Gastroesophageal sphincter (tissue), 4 donors: ENCODE measurements at regions not wholly inside any gene's neighbourhood (a gene's known extent, or its start where the extent isn't known, plus 50 kb on each side); places are given as distances from the start of the nearest gene placed in this dataset.

Experiments used
- ATAC-seq: fragments of 150-250 bp; one replicate; pipeline ENCODE4 v1.9.1; 2016; ENCODE audit warnings: mild to moderate bottlenecking, moderate library complexity
- H3K27ac ChIP-seq, 4 donors: fragments of 200-600 bp; sonication (generic) in 3 of 4; 1 replicate in 3 of 4; 2 replicates in 1 of 4; pipeline ENCODE4 v1.5.1; 2016 to 2019
- H3K27me3 ChIP-seq: fragments of 200-600 bp; sonication (generic); one replicate; pipeline ENCODE4 v1.5.1; 2019
- H3K36me3 ChIP-seq, 2 donors: fragments of 200-600 bp; sonication (generic); one replicate each; pipeline ENCODE4 v1.5.1; 2019; ENCODE audit warnings: control low read depth in 1 of 2
- H3K4me1 ChIP-seq, 3 donors: fragments of 200-600 bp; sonication (generic); 1 replicate in 2 of 3; 2 replicates in 1 of 3; pipeline ENCODE4 v1.5.1; 2016 to 2019; ENCODE audit warnings: control low read depth in 2 of 3
- H3K4me3 ChIP-seq, 2 donors: fragments of 200-600 bp; sonication (generic); one replicate each; pipeline ENCODE4 v1.5.1; 2019; ENCODE audit warnings: mild to moderate bottlenecking in 1 of 2, moderate library complexity in 1 of 2
- H3K9me3 ChIP-seq, 3 donors: fragments of 200-600 bp; sonication (generic); one replicate each; pipeline ENCODE4 v1.5.1; 2017 to 2019; ENCODE audit warnings: control low read depth in 2 of 3
- CTCF ChIP-seq, 4 experiments: fragments of 200-600 bp in 2 of 4; fragments of 450-650 bp in 2 of 4; sonication (generic) in 1 of 4; IDR thresholded peaks; one replicate each; pipeline ENCODE4 v1.5.1; 2017 to 2019; ENCODE audit warnings: antibody characterized with exemption in 4 of 4, mild to moderate bottlenecking in 2 of 4, moderate library complexity in 2 of 4
- EP300 ChIP-seq: sonication (generic); formaldehyde crosslinking; IDR thresholded peaks from one replicate; pipeline ENCODE4 v1.6.1; 2017; ENCODE audit warnings: antibody characterized with exemption, mild to moderate bottlenecking
- POLR2A ChIP-seq, 2 donors: fragments of 450-650 bp; IDR thresholded peaks; one replicate each; pipeline ENCODE4 v1.6.1; 2017; ENCODE audit warnings: antibody characterized with exemption in 2 of 2, mild to moderate bottlenecking in 2 of 2, moderate library complexity in 1 of 2
- POLR2AphosphoS5 ChIP-seq: sonication (generic); formaldehyde crosslinking; IDR thresholded peaks from one replicate; pipeline ENCODE4 v1.6.1; 2017; ENCODE audit warnings: antibody characterized with exemption
- whole genome bisulfite sequencing, 2 donors: methylation state at CpG; one replicate each; pipeline ENCODE4 v1.1.5; 2018; ENCODE audit warnings: low coverage in 1 of 2; 5-methylcytosine and 5-hydroxymethylcytosine counted together

- no peaks in the 10 kb centered on the region for H3K4me1 ChIP-seq
- H3K36me3 ChIP-seq = no peaks in the 10 kb centered on the region
- H3K4me3 ChIP-seq = no peak overlapping the region
- no peak for ATAC-seq
- WGBS, 2 donors = 53 to 61% methylated on average over 3 of the region's 3 CpGs
- no peak for TF ChIP-seq POLR2AphosphoS5
- no peak for TF ChIP-seq CTCF (IDR thresholded peaks at IDR 0.05)
- no peak for TF ChIP-seq EP300
- TF ChIP-seq POLR2A (IDR thresholded peaks at IDR 0.05) = no peak
- H3K27me3 ChIP-seq = no peaks in the 10 kb centered on the region
- H3K27ac ChIP-seq = no peak overlapping the region
- H3K9me3 ChIP-seq = peaks cover 0 to 9% (median 0%) of the 10 kb centered on the region in 3 donors
These were observed 500.9 kb downstream of the EFNA5 start for GRCh38 chr5:107169867-107170266.

- WGBS, 2 donors = 87% methylated on average over 8 of the region's 8 CpGs
- no peak overlapping the region for H3K4me3 ChIP-seq
- no peak for ATAC-seq
- no peak for TF ChIP-seq POLR2A (IDR thresholded peaks at IDR 0.05)
- no peak for TF ChIP-seq EP300
- H3K36me3 ChIP-seq = no peaks in the 10 kb centered on the region
- H3K27ac ChIP-seq = no peak overlapping the region
- no peaks in the 10 kb centered on the region for H3K27me3 ChIP-seq
- peaks cover 0 to 9% (median 0%) of the 10 kb centered on the region in 3 donors for H3K9me3 ChIP-seq
- H3K4me1 ChIP-seq = no peaks in the 10 kb centered on the region
These were observed 501.6 kb downstream of the EFNA5 start for GRCh38 chr5:107168848-107169752.

GRCh38 chr5:107168086-107168485, 502.7 kb downstream of the EFNA5 start:
- TF ChIP-seq CTCF (IDR thresholded peaks at IDR 0.05) (no peak), POLR2A (IDR thresholded peaks at IDR 0.05) (no peak), POLR2AphosphoS5 (no peak), EP300 (no peak)
- no peaks in the 10 kb centered on the region for H3K36me3 ChIP-seq
- 64 to 83% methylated on average over 1 of the region's 1 CpG for WGBS, 2 donors
- H3K27ac ChIP-seq = no peak overlapping the region
- H3K9me3 ChIP-seq = peaks cover 0 to 9% (median 0%) of the 10 kb centered on the region in 3 donors
- no peaks in the 10 kb centered on the region for H3K27me3 ChIP-seq
- no peak overlapping the region for H3K4me3 ChIP-seq
- ATAC-seq = no peak
- H3K4me1 ChIP-seq = no peaks in the 10 kb centered on the region

GRCh38 chr5:107165296-107165695, 505.4 kb downstream of the EFNA5 start:
- Histone ChIP-seq H3K27ac (no peak overlapping the region), H3K4me3 (no peak overlapping the region), H3K36me3 (no peaks in the 10 kb centered on the region), H3K27me3 (no peaks in the 10 kb centered on the region), H3K9me3 (peaks cover 0 to 2% (median 0%) of the 10 kb centered on the region in 3 donors), H3K4me1 (no peaks in the 10 kb centered on the region)
- no peak for ATAC-seq
- TF ChIP-seq POLR2AphosphoS5 = no peak
- no peak for TF ChIP-seq CTCF (IDR thresholded peaks at IDR 0.05)
- no peak for TF ChIP-seq EP300
- TF ChIP-seq POLR2A (IDR thresholded peaks at IDR 0.05) = no peak
- 48 to 65% methylated on average over 2 of the region's 2 CpGs for WGBS, 2 donors

GRCh38 chr5:107157809-107158208, 512.9 kb downstream of the EFNA5 start:
- H3K36me3 ChIP-seq = no peaks in the 10 kb centered on the region
- no CpG with 5 or more reads among the region's 5 CpGs for WGBS, 2 donors
- no peaks in the 10 kb centered on the region for H3K4me1 ChIP-seq
- no peaks in the 10 kb centered on the region for H3K9me3 ChIP-seq
- no peak overlapping the region for H3K27ac ChIP-seq
- H3K27me3 ChIP-seq = no peaks in the 10 kb centered on the region
- H3K4me3 ChIP-seq = no peak overlapping the region
- TF ChIP-seq CTCF (IDR thresholded peaks at IDR 0.05) (no peak), EP300 (no peak), POLR2AphosphoS5 (no peak), POLR2A (IDR thresholded peaks at IDR 0.05) (no peak)
- ATAC-seq = no peak
